SK-N-SH treated with all-trans-retinoic acid at 6 μM for 48 hours (cell line): ENCODE measurements at regions not wholly inside any gene's neighbourhood (a gene's known extent, or its start where the extent isn't known, plus 50 kb on each side); places are given as distances from the start of the nearest gene placed in this dataset.
"Not testable (repeated sequence)": the region's sequence is repeated elsewhere in the genome, so short reads cannot be mapped to it uniquely, and the experiment has no call there.

ENCODE experiments used
- ATAC-seq: fragments of 200-7000 bp; cut with Tn5 transposase; 3 replicates; pipeline ENCODE4 v1.9.1; 2020; ENCODE audit warnings: mild to moderate bottlenecking, moderate library complexity
- ARNTL ChIP-seq: fragments of 450-650 bp; formaldehyde crosslinking; IDR thresholded peaks from 2 replicates; pipeline ENCODE4 v1.5.0; 2020; ENCODE audit warnings: low read depth, mild to moderate bottlenecking, moderate library complexity, borderline replicate concordance
- BACH2 ChIP-seq: fragments of 250-450 bp; sonication (Bioruptor Pico); IDR thresholded peaks from 2 replicates; pipeline ENCODE4 v1.9.0; 2021; ENCODE audit warnings: mild to moderate bottlenecking, borderline replicate concordance
- CREB5 ChIP-seq: fragments of 250-450 bp; sonication (Bioruptor Pico); IDR thresholded peaks from 2 replicates; pipeline ENCODE4 v1.5.1; 2020; ENCODE audit warnings: low read depth, mild to moderate bottlenecking, moderate library complexity
- CSDC2 ChIP-seq: fragments of 250-450 bp; sonication (Bioruptor Pico); IDR thresholded peaks from 2 replicates; pipeline ENCODE4 v1.5.0; 2020; ENCODE audit warnings: mild to moderate bottlenecking, moderate library complexity
- CSRNP3 ChIP-seq: fragments of 250-450 bp; sonication (Bioruptor Pico); IDR thresholded peaks from 2 replicates; pipeline ENCODE4 v1.5.1; 2021; ENCODE audit warnings: mild to moderate bottlenecking, moderate library complexity
- ESRRG ChIP-seq: fragments of 250-450 bp; sonication (Bioruptor Pico); IDR thresholded peaks from 2 replicates; pipeline ENCODE4 v1.6.1; 2021; ENCODE audit warnings: mild to moderate bottlenecking
- GLIS3 ChIP-seq: fragments of 250-450 bp; sonication (Bioruptor Pico); IDR thresholded peaks from 2 replicates; pipeline ENCODE4 v1.5.0; 2020; ENCODE audit warnings: mild to moderate bottlenecking, moderate library complexity
- ISL1 ChIP-seq: fragments of 250-450 bp; sonication (Bioruptor Pico); IDR thresholded peaks from 2 replicates; pipeline ENCODE4 v2.1.2; 2022; ENCODE audit warnings: mild to moderate bottlenecking, moderate library complexity
- OSR1 ChIP-seq: fragments of 250-450 bp; sonication (Bioruptor Pico); IDR thresholded peaks from 2 replicates; pipeline ENCODE4 v1.8.0; 2022; ENCODE audit warnings: moderate library complexity, mild to moderate bottlenecking, inconsistent platforms
- POU6F1 ChIP-seq: fragments of 250-450 bp; sonication (Bioruptor Pico); IDR thresholded peaks from 2 replicates; pipeline ENCODE4 v1.8.0; 2021; ENCODE audit warnings: low read depth, mild to moderate bottlenecking, moderate library complexity, borderline replicate concordance
- PPARA ChIP-seq: fragments of 250-450 bp; sonication (Bioruptor Pico); IDR thresholded peaks from 2 replicates; pipeline ENCODE4 v1.5.0; 2020; ENCODE audit warnings: mild to moderate bottlenecking, borderline replicate concordance
- RARB ChIP-seq: fragments of 250-450 bp; sonication (Bioruptor Pico); IDR thresholded peaks from 2 replicates; pipeline ENCODE4 v1.8.0; 2021; ENCODE audit warnings: mild to moderate bottlenecking, moderate library complexity
- SNAI2 ChIP-seq: fragments of 250-450 bp; sonication (Bioruptor Pico); IDR thresholded peaks from 2 replicates; pipeline ENCODE4 v1.5.0; 2020; ENCODE audit warnings: mild to moderate bottlenecking, moderate library complexity
- TCF4 ChIP-seq: fragments of 250-450 bp; sonication (Bioruptor Pico); IDR thresholded peaks from 2 replicates; pipeline ENCODE4 v1.8.0; 2021; ENCODE audit warnings: mild to moderate bottlenecking, moderate library complexity, borderline replicate concordance
- TSHZ2 ChIP-seq: fragments of 250-450 bp; sonication (Bioruptor Pico); IDR thresholded peaks from 2 replicates; pipeline ENCODE4 v1.5.0; 2020; ENCODE audit warnings: mild to moderate bottlenecking, moderate library complexity
- ZC3H10 ChIP-seq: fragments of 250-450 bp; sonication (Bioruptor Pico); IDR thresholded peaks from 2 replicates; pipeline ENCODE4 v1.5.1; 2021; ENCODE audit warnings: mild to moderate bottlenecking, moderate library complexity
- ZFP3 ChIP-seq: fragments of 250-450 bp; sonication (Bioruptor Pico); IDR thresholded peaks from 2 replicates; pipeline ENCODE4 v1.5.0; 2020; ENCODE audit warnings: mild to moderate bottlenecking, moderate library complexity
- ZNF70 ChIP-seq: fragments of 450-650 bp; formaldehyde crosslinking; IDR thresholded peaks from 2 replicates; pipeline ENCODE4 v1.5.0; 2020; ENCODE audit warnings: mild to moderate bottlenecking, moderate library complexity
- ZNF8 ChIP-seq: fragments of 450-650 bp; formaldehyde crosslinking; IDR thresholded peaks from 2 replicates; pipeline ENCODE4 v1.5.0; 2020; ENCODE audit warnings: mild to moderate bottlenecking, moderate library complexity
- TF ChIP-seq, protein P1 (sequence below): fragments of 250-450 bp; sonication (Bioruptor Pico); IDR thresholded peaks from 2 replicates; pipeline ENCODE4 v1.8.0; 2020; ENCODE audit warnings: mild to moderate bottlenecking, moderate library complexity, borderline replicate concordance

DNA sequence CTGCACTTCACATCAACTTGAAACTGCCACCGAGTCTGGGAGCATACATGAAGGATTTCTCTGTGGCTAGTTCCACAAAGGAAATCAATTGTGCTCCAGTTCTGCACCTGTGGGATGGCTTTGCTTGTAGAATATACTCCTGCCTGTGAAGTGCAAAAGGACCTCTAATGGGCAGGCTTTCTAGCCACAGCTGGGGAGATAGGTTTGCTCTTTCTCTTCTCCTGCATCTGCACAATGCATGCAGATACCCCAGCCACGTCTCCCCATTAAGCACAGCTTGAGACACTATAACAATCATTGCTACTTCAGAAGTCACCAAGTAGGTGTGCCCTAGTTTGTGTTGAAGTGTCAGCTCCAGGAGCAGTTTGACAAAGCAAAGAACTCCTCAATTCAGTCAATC lies 364.6 kb downstream of the ZIC3 start:
- TF ChIP-seq ZNF8 (CRISPR knock-in tag) (no peak), GLIS3 (CRISPR knock-in tag) (no peak), CREB5 (no peak), CSRNP3 (CRISPR knock-in tag) (no peak), ZFP3 (CRISPR knock-in tag) (no peak), ZNF70 (CRISPR knock-in tag) (no peak), ARNTL (no peak), ZC3H10 (CRISPR knock-in tag) (no peak), POU6F1 (CRISPR knock-in tag) (no peak), OSR1 (CRISPR knock-in tag) (no peak), ISL1 (CRISPR knock-in tag) (no peak), BACH2 (CRISPR knock-in tag) (no peak), TCF4 (CRISPR knock-in tag) (no peak)
- TF ChIP-seq, protein P1, sequence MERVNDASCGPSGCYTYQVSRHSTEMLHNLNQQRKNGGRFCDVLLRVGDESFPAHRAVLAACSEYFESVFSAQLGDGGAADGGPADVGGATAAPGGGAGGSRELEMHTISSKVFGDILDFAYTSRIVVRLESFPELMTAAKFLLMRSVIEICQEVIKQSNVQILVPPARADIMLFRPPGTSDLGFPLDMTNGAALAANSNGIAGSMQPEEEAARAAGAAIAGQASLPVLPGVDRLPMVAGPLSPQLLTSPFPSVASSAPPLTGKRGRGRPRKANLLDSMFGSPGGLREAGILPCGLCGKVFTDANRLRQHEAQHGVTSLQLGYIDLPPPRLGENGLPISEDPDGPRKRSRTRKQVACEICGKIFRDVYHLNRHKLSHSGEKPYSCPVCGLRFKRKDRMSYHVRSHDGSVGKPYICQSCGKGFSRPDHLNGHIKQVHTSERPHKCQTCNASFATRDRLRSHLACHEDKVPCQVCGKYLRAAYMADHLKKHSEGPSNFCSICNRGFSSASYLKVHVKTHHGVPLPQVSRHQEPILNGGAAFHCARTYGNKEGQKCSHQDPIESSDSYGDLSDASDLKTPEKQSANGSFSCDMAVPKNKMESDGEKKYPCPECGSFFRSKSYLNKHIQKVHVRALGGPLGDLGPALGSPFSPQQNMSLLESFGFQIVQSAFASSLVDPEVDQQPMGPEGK: no peak
- ATAC-seq: no peak

GRCh38 chrX:137934214-137934613 lies 368.3 kb downstream of the ZIC3 start:
- not testable (repeated sequence) for ATAC-seq

GRCh38 chrX:137934887-137935286 lies 369.0 kb downstream of the ZIC3 start:
- ATAC-seq: not testable (repeated sequence)

DNA sequence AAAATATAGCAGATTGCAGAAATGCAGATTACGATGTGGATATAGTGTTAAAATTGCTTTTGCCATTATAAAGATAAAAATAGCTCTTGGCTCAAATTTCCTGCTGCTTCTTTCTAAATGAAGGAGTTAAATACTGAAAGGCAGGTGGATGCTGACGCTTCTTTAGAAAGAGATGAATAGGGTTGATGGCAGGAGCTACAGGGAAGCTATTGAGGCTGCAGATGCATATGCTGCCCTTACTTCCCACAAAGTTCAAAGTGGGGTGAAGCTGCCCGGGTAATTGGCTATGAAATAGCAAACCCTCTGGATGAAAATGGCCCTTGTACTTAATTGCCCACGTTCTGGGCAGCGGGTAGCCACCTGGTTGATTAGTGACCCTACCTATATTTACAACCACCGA lies 379.5 kb downstream of the ZIC3 start:
- ATAC-seq: no peak
- no peak for TF ChIP-seq GLIS3 (CRISPR knock-in tag)
- TF ChIP-seq ARNTL: no peak
- no peak for TF ChIP-seq TSHZ2 (CRISPR knock-in tag)
- TF ChIP-seq SNAI2 (CRISPR knock-in tag): no peak
- TF ChIP-seq TCF4 (CRISPR knock-in tag): no peak
- no peak for TF ChIP-seq ESRRG (CRISPR knock-in tag)
- TF ChIP-seq CSRNP3 (CRISPR knock-in tag): no peak
- no peak for TF ChIP-seq ZNF70 (CRISPR knock-in tag)
- no peak for TF ChIP-seq PPARA (CRISPR knock-in tag)
- TF ChIP-seq, protein P1: no peak
- TF ChIP-seq OSR1 (CRISPR knock-in tag): no peak
- no peak for TF ChIP-seq RARB
- no peak for TF ChIP-seq POU6F1 (CRISPR knock-in tag)
- TF ChIP-seq ZFP3 (CRISPR knock-in tag): no peak
- no peak for TF ChIP-seq CSDC2
- no peak for TF ChIP-seq ZC3H10 (CRISPR knock-in tag)
